RWPE1 (cell line): ENCODE measurements at regions not wholly inside any gene's neighbourhood (a gene's known extent, or its start where the extent isn't known, plus 50 kb on each side); places are given as distances from the start of the nearest gene placed in this dataset.

Experiments
- CTCF ChIA-PET: fragments of 350-600 bp; sonication (Branson Sonifier 250); formaldehyde crosslinking; extraction: SDS; loops from one replicate; lab custom pipeline; 2021; lab: Yijun Ruan, JAX
- POLR2A ChIA-PET: fragments of 400-600 bp; formaldehyde crosslinking; extraction: SDS; loops from one replicate; lab custom pipeline; 2020; ENCODE audit warnings: antibody characterized with exemption; ENCODE audit not compliant: low non-redundant PET; lab: Yijun Ruan, JAX
- DNase-seq: peaks from one replicate; pipeline ENCODE4 v3.0.0; 2012; ENCODE audit warnings: low spot score
- H3K27ac ChIP-seq: fragments of 450-650 bp; 2 replicates; pipeline ENCODE4 v1.5.1; 2017
- CTCF ChIP-seq: fragments of 450-650 bp; conservative IDR thresholded peaks from 2 replicates; pipeline ENCODE4 v1.5.1; 2017; ENCODE audit warnings: low read depth, mild to moderate bottlenecking

- no peak for TF ChIP-seq CTCF
- DNase-seq = no peak
- POLR2A ChIA-PET = no interaction called here
- CTCF ChIA-PET = no interaction called here
- H3K27ac ChIP-seq = no peak overlapping the region
These were observed 193.8 kb downstream of the LPIN1 start for GRCh38 chr2:11940121-11940743.

- POLR2A ChIA-PET = no interaction called here
- CTCF ChIA-PET = no interaction called here
- DNase-seq = no peak
- TF ChIP-seq CTCF = no peak
- H3K27ac ChIP-seq = no peak overlapping the region
These were observed 194.4 kb downstream of the LPIN1 start for GRCh38 chr2:11940799-11941198.

- DNase-seq = no peak
- ChIA-PET POLR2A (no interaction called here), CTCF (interaction anchor here (0.6 kb wide), 1 partner anchor 607 kb away, joined by 6 read pairs; no protein-coding TSS in a partner anchor)
- no peak for TF ChIP-seq CTCF
- no peak overlapping the region for H3K27ac ChIP-seq
These were observed 195.1 kb downstream of the LPIN1 start for GRCh38 chr2:11941201-11942177.

GRCh38 chr2:11942178-11942569 lies 195.7 kb downstream of the LPIN1 start:
- no peak for DNase-seq
- POLR2A ChIA-PET = no interaction called here
- no peak for TF ChIP-seq CTCF
- CTCF ChIA-PET = interaction anchor here (0.6 kb wide), 1 partner anchor 607 kb away, joined by 6 read pairs; no protein-coding TSS in a partner anchor
- no peak overlapping the region for H3K27ac ChIP-seq

- no peak for TF ChIP-seq CTCF
- no peak overlapping the region for H3K27ac ChIP-seq
- CTCF ChIA-PET = interaction anchor here (0.8 kb wide), 1 partner anchor 258 kb away, joined by 3 read pairs; no protein-coding TSS in a partner anchor
- no peak for DNase-seq
- POLR2A ChIA-PET = no interaction called here
These were observed 197.9 kb downstream of the LPIN1 start for GRCh38 chr2:11944311-11944710.
